PC-9 (cell line): ENCODE measurements at regions not wholly inside any gene's neighbourhood (a gene's known extent, or its start where the extent isn't known, plus 50 kb on each side); places are given as distances from the start of the nearest gene placed in this dataset.
"Not testable (repeated sequence)": the region's sequence is repeated elsewhere in the genome, so short reads cannot be mapped to it uniquely, and the experiment has no call there.

Experiments
- BruUV-seq: library from RNA; stranded (reverse); fragments of 400-500 nt; replicated peaks from 2 replicates; lab custom pipeline; 2021; lab: Mats Ljungman, UMichigan
- CTCF ChIA-PET: fragments of 300-600 bp; sonication (Branson Sonifier 250); formaldehyde crosslinking; loops from one replicate; lab custom pipeline; 2022; ENCODE audit warnings: antibody characterized with exemption; lab: Charles Lee
- POLR2A ChIA-PET: fragments of 300-600 bp; sonication (Branson Sonifier 250); formaldehyde crosslinking; loops from one replicate; lab custom pipeline; 2022; ENCODE audit warnings: antibody characterized with exemption; ENCODE audit not compliant: unreplicated experiment; lab: Charles Lee
- DNase-seq, 2 experiments: peaks; one replicate each; pipeline versions ENCODE4 v3.0.0 to v3.0.0-alpha.2; 2015 to 2022; ENCODE audit warnings: mixed read lengths in 1 of 2
- H2AFZ ChIP-seq: fragments of 200-600 bp; sonication (generic); 2 replicates; pipeline ENCODE4 v1.8.1; 2017; ENCODE audit warnings: antibody characterized with exemption
- H3F3A ChIP-seq: fragments of 200-600 bp; sonication (generic); 2 replicates; pipeline ENCODE4 v1.8.1; 2017; ENCODE audit warnings: antibody characterized with exemption, mild to moderate bottlenecking, low read depth; ENCODE audit not compliant: insufficient read depth
- H3K27ac ChIP-seq: fragments of 200-600 bp; sonication (generic); 2 replicates; pipeline ENCODE4 v1.6.1; 2016; ENCODE audit warnings: mixed run types
- H3K27me3 ChIP-seq: fragments of 200-600 bp; sonication (generic); 2 replicates; pipeline ENCODE4 v1.6.1; 2016; ENCODE audit warnings: low read depth, mixed run types; ENCODE audit not compliant: insufficient read depth
- H3K36me3 ChIP-seq: fragments of 200-600 bp; sonication (generic); 2 replicates; pipeline ENCODE4 v1.6.1; 2016; ENCODE audit warnings: low read depth, mixed run types
- H3K4me1 ChIP-seq: fragments of 200-600 bp; sonication (generic); replicated peaks from 2 replicates; pipeline ENCODE4 v1.6.1; 2016; ENCODE audit warnings: mixed run types; ENCODE audit not compliant: insufficient read depth
- H3K4me2 ChIP-seq: fragments of 200-600 bp; sonication (generic); 2 replicates; pipeline ENCODE4 v1.6.1; 2017; ENCODE audit warnings: mixed run types
- H3K4me3 ChIP-seq: fragments of 200-600 bp; sonication (generic); 2 replicates; pipeline ENCODE4 v1.6.1; 2016; ENCODE audit warnings: mixed run types
- H3K79me2 ChIP-seq: fragments of 200-600 bp; sonication (generic); 2 replicates; pipeline ENCODE4 v1.6.1; 2017; ENCODE audit warnings: low read depth, mixed run types
- H3K9me2 ChIP-seq: fragments of 200-600 bp; sonication (generic); 2 replicates; pipeline ENCODE4 v1.8.1; 2017; ENCODE audit warnings: mild to moderate bottlenecking; ENCODE audit not compliant: insufficient read depth
- H3K9me3 ChIP-seq: fragments of 200-600 bp; sonication (generic); 2 replicates; pipeline ENCODE4 v1.8.1; 2016; ENCODE audit warnings: low read depth; ENCODE audit not compliant: insufficient read depth
- H4K20me1 ChIP-seq: fragments of 200-600 bp; sonication (generic); 2 replicates; pipeline ENCODE4 v1.8.1; 2017; ENCODE audit not compliant: insufficient read depth
- intact Hi-C: fragments of 100-400 bp; cut with micrococcal nuclease; formaldehyde crosslinking; loops from one replicate; pipeline ENCODE4 v1.10.0; 2022; ENCODE audit not compliant: unreplicated experiment

- H3K4me2 ChIP-seq, CTCF ChIA-PET, H3K9me3 ChIP-seq, H3K4me3 ChIP-seq, H3F3A ChIP-seq, H3K4me1 ChIP-seq, DNase-seq, H2AFZ ChIP-seq, H3K27ac ChIP-seq, intact Hi-C loops, H3K9me2 ChIP-seq, BruUV-seq, H4K20me1 ChIP-seq, H3K27me3 ChIP-seq, H3K36me3 ChIP-seq, H3K79me2 ChIP-seq, POLR2A ChIA-PET: not testable (repeated sequence)
These were observed 957.2 kb upstream of the DEFB115 start for GRCh38 chr20:30300220-30300642.

DNA sequence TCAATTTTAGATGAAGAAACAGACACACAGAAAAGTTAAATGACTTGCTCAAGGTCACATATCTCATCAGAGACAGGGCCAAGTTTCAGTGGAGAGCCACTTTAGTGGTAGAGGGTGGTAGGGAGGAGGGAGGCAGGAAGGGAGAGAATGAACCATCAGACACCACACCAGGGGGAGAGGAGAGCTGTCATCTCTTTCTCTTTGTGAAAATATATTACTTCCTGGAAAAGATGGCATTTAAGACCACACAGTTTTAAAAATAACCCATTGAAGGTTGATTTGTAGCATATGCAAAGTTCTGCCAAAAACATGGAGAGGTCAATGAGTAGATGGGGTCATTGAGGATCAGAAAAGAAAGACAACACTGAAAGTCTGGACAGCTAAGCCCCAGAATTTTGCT lies 954.7 kb upstream of the DEFB115 start:
- H4K20me1 ChIP-seq, DNase-seq, H3K79me2 ChIP-seq, POLR2A ChIA-PET, H3K9me3 ChIP-seq, H3K4me2 ChIP-seq, H2AFZ ChIP-seq, H3K9me2 ChIP-seq, H3K36me3 ChIP-seq, CTCF ChIA-PET, H3K27ac ChIP-seq, BruUV-seq, H3K4me3 ChIP-seq, H3K4me1 ChIP-seq, intact Hi-C loops, H3K27me3 ChIP-seq, H3F3A ChIP-seq: not testable (repeated sequence)

GRCh38 chr20:30309938-30310337 lies 947.5 kb upstream of the DEFB115 start:
- CTCF ChIA-PET = not testable (repeated sequence)

GRCh38 chr20:30310385-30310784 lies 947.1 kb upstream of the DEFB115 start:
- H3K4me1 ChIP-seq, H3K36me3 ChIP-seq, H4K20me1 ChIP-seq, intact Hi-C loops, CTCF ChIA-PET, H3K27me3 ChIP-seq, H3K9me3 ChIP-seq, H3K4me2 ChIP-seq, POLR2A ChIA-PET, H3F3A ChIP-seq, BruUV-seq, H3K9me2 ChIP-seq, H3K27ac ChIP-seq, H3K4me3 ChIP-seq, DNase-seq, H3K79me2 ChIP-seq, H2AFZ ChIP-seq: not testable (repeated sequence)

More at GRCh38 chr20:30309938-30310337, 947.5 kb upstream of the DEFB115 start:
- H3K9me3 ChIP-seq, H3K9me2 ChIP-seq, H3F3A ChIP-seq, H3K27ac ChIP-seq, H3K27me3 ChIP-seq, POLR2A ChIA-PET, BruUV-seq, H3K4me1 ChIP-seq, H4K20me1 ChIP-seq, H3K4me3 ChIP-seq, H3K36me3 ChIP-seq, H3K4me2 ChIP-seq, intact Hi-C loops, H2AFZ ChIP-seq, DNase-seq, H3K79me2 ChIP-seq: not testable (repeated sequence)

DNA sequence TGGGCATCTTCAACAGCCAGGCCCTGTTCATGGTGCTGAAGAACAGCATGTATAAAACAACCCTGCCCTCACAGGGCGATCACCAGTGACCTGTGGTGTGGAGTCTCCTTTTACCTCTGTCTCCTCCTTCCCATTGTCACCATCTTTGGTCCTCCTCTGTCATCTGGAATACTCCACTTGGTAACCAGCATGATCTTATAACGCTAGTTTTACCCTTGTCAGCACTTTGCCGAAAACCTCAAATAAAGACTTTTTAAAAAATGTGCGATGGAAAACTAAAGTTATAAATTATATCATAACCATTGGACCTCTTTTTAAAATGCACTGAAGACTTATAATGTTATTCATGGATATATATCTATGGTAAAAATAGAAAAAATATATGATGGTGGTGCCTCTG lies 945.2 kb upstream of the DEFB115 start:
- H3K79me2 ChIP-seq, H4K20me1 ChIP-seq, H3K4me3 ChIP-seq, H3F3A ChIP-seq, H3K36me3 ChIP-seq, H3K9me2 ChIP-seq, POLR2A ChIA-PET, H2AFZ ChIP-seq, BruUV-seq, H3K4me1 ChIP-seq, H3K4me2 ChIP-seq, H3K27me3 ChIP-seq, H3K9me3 ChIP-seq, DNase-seq, H3K27ac ChIP-seq, CTCF ChIA-PET, intact Hi-C loops: not testable (repeated sequence)

DNA sequence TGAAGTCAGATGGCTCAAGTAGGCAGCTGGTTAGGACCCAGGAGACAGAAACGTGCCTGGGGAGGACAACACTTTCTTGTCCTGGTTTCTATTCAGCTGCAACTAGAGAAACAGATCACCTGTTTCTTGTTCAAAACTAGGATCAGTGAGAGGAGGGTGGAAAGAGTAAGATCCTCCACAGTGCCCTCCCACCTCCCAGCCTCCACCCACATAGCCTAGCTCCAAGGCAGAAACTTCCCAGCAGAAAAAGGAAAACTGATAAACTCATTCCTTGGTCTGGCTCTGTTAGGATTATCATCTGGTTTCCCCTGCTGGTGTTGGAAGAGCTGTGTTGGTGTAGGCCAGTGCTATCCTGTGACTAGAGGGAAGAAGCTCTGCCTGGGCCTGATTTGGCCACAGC lies 943.8 kb upstream of the DEFB115 start:
- H3K4me1 ChIP-seq, H3K36me3 ChIP-seq, POLR2A ChIA-PET, H3F3A ChIP-seq, DNase-seq, CTCF ChIA-PET, intact Hi-C loops, H3K4me2 ChIP-seq, BruUV-seq, H4K20me1 ChIP-seq, H3K9me2 ChIP-seq, H3K27ac ChIP-seq, H3K27me3 ChIP-seq, H3K79me2 ChIP-seq, H2AFZ ChIP-seq, H3K9me3 ChIP-seq, H3K4me3 ChIP-seq: not testable (repeated sequence)

DNA sequence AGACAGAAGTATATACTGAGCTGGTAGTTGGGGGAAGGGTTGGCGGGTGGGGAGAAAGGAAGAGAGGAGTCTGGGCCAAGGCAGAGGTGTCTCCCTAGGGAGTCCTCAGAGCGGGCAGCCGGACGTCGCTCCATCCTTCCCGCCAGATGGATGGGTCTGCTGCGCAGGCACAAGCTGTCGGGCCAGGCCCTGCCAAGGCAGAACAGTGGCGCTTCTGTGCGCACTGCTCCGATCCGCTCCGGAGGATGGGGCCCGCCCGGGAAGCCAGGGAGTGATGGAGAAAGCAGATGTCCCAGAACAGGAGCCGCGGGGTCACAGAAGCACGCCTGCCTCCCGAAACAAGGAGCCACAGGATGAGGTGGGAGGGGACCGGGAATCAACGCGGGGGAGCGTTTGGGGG lies 941.4 kb upstream of the DEFB115 start:
- H3K79me2 ChIP-seq, DNase-seq, POLR2A ChIA-PET, H2AFZ ChIP-seq, H4K20me1 ChIP-seq, CTCF ChIA-PET, H3K27me3 ChIP-seq, H3K4me3 ChIP-seq, H3K4me1 ChIP-seq, H3K9me2 ChIP-seq, H3F3A ChIP-seq, H3K4me2 ChIP-seq, H3K36me3 ChIP-seq, intact Hi-C loops, H3K9me3 ChIP-seq, H3K27ac ChIP-seq, BruUV-seq: not testable (repeated sequence)
